Kasumi-1 (cell line): ENCODE measurements at regions not wholly inside any gene's neighbourhood (a gene's known extent, or its start where the extent isn't known, plus 50 kb on each side); places are given as distances from the start of the nearest gene placed in this dataset.

ENCODE experiments used
- DNase-seq, 2 experiments: peaks; one replicate each; lab custom pipeline; 2025; lab: John Stamatoyannopoulos, UW

DNA sequence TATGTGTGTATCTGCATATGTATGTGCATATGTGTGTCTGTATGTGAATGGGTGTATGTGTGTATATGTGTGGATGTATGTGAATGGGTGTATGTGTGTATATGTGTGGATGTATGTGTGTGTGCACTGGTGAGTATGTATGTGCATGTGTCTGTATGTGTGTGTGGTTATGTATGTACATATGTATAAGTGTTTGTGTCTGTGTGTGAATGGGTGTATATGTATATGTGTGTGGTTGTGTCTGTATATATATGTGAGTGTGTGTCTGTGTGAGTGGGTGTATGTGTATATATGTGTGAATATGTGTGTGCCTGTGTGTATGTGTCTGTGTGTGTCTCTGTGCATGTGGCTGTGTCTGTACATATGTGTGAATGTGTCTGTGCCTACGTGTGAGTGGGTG, 748.4 kb upstream of the HS6ST1 start:
- no peak for DNase-seq

DNA sequence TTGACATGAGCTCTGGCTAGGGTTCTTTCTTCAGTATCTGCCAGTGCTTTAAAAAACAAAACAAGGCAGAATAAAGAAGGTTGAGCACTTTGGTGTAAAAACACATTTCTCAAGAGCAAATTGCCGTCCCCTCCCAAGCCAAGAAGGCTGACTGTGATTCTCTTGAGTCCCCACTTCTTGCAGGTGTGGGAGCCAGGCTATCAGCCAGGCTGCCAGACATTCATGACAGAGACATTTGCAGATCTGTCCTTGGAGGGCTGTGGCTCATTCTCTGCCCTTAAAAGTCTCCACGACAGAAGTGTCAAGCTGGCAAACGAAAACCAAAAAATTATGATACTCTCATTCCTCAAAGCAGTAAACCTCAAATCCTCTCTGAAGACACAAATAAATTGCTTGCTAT, 749.3 kb upstream of the HS6ST1 start:
- no peak for DNase-seq

DNA sequence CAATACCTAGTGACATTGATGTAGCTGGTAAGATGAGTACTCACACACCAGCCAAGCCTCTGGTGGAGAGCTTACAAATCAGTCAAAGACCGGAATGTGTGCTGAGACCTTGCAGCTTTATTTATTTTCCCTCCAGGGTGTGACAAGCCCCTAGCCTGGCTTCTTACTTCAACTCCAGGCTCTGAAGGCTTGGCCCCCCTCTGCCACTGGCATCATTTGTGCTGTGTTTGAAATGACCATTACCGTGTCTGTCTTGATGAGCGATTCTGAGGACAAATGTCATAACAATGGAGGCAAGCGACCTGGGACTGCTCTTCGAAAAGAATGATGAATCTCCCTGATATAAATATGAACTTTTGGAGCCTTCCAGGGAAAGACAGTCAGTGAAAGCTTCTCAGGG, 749.9 kb upstream of the HS6ST1 start:
- no peak for DNase-seq

DNA sequence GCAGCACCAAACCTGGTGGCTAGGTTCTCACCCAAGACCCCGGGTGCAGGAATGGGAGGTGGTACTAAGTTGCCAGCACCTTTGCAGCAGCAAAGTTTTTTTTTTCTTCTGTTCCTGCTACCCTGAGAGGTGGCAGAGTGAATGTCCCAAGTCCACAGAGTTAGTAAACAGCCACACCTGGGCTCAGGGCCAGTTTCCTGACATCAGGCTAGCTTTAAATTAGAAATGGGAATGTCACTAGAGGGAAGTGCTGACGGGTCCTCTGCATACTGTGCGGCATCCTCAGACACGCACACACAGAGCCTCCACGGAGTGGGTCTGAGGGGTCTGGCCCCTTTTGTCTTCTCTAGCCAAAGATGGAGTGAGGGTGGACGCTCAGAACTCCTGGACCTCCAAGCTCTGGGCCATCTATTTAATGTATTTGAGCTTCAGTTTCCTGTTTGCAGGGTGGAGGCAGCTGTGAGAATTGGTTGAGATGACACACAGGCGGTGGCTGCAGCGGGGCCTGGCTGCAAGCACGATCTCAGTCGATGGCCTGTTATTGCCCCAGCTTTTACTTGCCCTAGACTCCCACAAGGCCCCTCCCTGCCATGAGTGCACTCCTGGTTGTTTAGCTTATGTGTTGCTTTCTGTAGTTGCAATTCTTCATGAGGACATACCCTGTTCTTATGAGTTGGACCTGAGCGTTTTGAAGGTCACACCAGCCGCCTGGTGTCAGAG, 751.4 kb upstream of the HS6ST1 start:
- no peak for DNase-seq

DNA sequence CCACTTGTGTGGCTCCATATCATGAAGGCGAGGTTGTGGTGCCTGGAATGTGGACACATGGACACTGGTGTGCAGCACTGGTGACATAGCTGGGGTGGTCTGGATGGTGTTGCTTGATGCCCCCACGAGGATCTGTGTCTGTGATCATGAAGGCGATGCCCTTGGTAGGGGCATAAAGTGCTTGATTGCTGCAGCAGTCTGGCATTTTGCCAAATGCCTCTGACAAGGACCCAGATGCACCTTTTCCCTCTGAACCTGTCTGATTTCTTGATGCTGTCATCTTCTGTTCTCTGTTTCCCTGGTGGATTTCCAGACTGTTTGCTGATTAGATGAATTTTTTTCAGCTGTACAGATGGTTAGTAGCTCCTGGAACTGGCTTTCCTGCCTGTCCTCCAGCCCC, 752.0 kb upstream of the HS6ST1 start:
- DNase-seq = no peak

DNA sequence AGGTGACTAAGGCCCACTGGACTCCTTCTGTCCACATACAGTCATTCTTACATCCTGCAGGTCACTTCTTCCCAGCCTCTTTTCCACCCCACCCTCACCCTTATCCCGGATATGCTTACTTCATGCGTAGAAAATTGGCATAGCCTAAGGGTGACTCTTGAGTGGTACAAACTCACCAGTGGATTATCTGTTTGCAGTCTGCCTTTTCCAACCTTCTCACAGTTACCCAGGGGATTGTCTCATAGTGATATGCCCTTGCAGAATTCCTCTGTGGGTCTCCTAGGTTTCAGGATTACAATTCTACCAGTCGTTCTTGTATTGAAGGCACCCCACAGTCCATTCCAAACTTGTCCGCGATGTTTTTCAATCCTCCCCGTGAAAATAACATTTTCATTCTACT, 752.9 kb upstream of the HS6ST1 start:
- no peak for DNase-seq

DNA sequence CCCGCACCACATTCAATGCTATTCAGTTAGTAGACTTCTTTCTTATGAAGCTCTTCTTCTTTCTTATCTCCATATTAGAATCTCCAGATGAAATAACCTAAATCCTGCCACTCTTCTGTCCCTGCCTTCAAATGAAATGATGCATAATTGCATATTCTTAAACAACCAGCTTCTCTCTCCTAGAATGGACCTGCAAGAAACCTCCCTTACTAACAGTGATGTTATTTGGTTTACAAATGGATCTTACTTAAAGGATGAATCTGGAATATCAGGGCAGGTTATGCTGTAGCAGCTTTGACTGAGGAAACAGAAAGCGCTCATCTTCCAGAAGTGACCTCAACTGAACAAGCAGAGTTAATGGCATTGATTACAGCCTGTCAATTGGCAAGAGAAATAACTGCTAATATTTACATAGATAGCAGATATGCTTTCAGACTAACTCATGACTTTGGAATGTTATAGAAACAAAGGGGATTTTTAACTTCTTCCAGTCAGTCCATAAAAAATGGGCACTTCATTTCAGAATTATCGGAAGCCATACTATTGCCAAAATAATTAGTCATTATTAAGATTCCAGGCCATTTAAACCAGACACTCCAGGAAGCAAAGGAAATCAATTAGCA, 755.7 kb upstream of the HS6ST1 start:
- no peak for DNase-seq

DNA sequence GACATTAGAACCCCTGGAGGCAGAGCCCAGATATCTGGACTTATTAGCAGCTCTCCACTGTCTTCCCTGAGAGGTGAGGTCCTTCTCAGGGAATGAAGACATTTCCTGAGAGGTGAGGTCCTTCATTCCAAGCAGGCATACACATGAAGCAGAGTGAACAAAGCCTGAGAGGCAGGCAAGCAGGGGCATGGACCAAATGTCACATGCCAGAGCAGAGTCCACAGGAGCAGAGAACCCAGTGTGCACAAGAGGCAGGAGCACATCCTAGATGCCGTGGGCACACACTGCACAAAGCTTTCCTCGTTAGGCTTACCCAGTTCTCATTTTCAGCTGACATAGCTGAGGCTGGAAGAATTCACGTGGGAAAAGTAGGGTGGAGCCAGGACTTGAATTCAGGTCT, 759.9 kb upstream of the HS6ST1 start:
- DNase-seq = no peak

DNA sequence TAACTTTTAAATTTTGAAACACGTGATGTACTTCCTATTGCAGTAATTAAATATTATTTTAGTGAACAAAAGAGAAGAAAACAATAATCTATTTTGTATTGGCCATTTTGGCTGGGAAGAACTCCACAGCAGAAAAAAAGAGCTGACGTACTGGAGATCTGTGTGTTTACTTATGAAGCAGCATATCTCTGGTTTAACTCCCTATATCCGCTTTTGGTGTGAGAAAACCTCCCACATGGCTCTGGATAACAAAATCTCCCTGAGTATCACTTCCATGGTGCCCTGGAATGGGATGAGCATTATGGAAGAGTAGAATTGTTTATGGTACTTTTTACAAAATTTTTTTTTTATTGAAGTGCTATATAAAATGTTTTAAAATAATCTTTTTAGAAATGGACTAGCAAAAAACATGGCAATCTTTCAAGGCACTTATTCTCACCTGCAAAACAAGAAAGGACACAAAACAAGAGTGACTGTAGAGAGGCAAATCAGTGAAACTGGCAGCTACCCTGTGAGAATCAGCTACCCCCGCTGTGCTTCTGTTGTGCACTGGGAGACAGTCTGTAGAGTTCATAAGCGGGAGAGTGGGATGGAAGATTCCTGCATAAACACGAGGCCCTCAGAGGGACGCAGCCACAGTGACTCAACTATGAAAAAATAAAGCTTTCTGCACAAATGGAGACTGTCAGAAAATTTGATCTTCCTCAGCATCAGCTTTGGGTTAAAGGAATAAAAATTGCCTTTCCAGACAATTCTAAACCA, 762.2 kb upstream of the HS6ST1 start:
- DNase-seq = no peak

DNA sequence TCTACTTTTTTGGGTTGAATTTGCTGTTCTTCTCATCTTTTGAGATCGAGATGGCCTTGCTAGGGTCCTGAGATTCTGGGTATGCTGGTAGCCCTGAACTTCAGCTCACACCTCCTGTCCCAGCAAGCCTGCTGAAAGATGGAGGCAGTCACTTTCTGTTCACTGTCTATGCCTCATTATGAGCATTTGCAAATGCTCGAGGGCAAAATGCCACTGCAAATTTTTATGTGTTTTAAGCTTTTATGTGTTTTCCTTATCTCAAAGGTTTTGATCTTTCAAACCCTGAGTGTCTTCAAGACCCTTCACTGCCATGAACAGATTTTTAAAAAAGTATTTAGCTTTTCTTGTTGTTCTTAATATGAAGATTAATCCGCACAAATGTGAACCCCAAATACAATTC, 766.7 kb upstream of the HS6ST1 start:
- DNase-seq = no peak

DNA sequence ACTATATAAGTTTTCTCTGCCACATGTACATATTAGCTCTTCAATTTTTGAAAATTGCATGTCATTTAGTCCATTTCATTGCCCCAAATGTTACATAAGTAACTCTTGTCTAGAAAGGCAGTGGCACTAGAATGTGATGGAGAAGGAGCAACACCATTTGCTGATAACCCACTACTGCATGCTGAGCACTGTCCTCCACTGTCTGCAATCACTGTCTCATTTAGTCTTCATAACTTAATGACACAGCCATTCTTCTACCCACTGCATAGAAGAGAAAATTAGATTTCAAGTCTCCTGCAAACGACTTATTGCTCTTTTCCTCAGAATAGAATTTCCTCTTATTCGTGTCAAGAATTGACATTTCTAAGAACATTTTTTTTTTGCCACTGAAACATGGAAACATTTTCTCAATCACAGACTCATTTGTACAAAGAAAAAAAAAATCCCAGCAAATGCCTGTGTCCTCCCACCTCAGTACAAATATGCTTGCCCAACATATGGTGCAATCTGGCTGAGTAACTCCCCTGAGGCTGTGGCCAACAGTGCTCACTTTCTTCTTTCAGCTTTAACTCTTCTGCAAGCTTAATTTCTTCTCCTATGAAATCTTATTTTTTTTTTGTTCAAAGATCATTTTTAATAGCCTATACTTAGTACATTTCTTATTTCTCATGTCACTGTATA, 768.6 kb upstream of the HS6ST1 start:
- no peak for DNase-seq

DNA sequence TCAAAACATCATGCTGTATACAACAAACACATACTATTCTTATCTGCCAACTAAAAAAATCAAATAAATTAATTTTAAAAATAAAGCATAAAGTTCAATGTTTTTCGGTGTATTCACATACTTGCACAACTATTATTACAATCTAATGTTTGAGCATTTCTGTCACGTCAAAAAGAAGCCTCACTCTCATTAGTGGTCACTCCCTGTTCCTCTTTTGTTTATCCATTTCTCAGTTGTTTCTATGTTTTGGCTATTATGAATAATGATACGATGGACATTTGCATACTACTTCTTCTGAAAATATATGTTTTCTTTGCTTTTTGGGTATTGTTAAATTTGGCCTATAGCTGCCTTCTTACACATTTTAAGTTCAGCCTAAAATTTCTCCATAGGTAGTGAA, 773.0 kb upstream of the HS6ST1 start:
- DNase-seq = no peak

DNA sequence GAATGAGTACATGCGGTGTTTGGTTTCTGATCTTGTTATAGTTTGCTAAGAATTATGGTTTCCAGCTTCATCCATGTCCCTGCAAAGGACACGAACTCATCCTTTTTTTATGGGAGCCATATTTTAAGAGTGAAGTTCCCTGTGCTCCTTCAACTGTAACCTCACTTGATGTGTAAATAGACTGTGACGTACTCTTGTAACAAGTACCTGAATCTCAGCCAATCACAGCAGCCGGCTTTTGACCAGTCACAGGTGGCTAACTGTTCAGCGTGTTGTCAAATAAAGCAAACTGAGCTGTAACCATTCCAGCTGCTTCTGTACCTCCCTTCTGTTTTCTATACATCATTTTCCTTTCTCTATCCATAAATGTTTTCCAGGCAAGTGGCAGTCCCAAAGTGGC, 774.3 kb upstream of the HS6ST1 start:
- no peak for DNase-seq

DNA sequence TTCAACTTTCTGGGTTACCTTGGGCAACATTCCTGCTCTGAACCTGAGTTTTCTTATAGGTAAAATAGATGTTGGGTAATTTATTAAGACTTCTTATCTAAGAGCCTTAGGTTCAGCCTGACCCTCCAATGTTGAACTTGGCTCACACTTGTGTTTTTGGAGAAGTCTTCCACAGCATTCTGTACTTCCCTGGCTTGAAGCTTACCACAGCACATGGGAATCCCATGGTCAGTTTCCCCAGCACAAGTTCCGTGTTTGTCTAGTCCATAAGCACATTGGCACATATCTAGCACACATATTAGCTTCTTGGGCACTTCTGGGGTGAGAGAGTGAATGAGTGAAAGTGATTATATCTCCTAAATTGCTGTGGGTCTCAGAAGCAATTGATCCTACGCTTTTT, 782.5 kb upstream of the HS6ST1 start:
- no peak for DNase-seq

DNA sequence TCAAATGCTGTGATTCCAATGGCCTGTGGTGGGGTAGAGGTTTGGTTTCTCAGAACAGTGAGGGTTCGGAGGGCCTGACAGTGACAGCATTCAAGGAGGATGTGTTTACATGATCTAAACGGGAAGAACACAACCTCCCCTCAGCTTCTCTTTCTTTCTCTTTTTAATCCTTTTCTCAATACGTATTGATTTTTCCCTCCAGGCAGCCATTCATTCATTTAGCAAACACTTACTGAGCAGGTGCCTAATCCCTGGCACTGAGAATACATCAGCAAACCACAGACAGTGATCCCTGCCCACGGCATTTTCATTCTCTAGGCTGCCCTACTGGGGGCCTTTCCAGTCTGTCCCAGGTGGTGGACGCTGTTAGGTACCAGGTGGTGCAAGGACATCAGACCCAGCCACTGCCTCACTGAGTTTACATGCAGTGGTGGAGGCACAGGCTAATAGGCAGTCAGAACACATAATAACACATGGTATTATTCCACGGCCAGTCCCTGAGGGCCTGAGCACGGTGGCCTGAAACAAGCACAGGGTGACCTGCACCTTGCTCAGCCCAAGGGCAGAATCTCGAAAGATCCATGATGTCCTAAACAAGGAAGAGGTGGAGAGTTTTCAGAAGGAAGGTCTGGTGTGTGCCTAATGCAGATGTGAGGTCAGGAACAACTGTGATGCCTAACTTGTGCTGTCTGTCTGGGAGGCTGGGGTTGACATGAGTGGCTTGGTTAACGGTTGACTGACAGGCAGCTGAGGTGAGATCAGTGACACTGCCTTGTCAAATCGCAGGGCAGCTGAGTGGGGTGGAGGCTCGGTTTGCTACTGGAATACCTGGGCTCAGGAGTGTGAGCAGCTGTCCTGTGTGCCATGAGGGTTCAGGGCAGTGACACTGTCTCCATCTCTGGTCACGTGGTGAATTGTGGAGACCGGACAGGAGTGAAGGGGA, 785.5 kb upstream of the HS6ST1 start:
- DNase-seq = no peak

DNA sequence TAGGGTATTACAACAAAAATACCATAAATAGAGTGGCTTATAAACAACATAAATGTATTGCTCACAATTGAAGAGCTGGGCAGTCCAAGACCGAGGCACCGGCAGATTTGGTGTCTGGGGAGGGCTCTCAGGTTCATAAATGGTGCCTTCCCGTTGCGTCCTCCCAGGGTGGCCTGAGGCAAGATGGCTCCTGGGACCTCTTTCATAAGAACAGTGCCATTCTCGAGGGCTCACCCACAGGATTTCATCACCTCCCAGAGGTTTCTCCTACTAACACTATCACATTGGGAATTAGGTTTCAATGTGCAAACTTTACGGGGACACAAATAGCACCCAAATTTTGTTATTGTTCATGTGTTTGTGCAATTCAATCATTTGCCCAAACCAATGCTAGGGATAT, 793.5 kb upstream of the HS6ST1 start:
- no peak for DNase-seq

DNA sequence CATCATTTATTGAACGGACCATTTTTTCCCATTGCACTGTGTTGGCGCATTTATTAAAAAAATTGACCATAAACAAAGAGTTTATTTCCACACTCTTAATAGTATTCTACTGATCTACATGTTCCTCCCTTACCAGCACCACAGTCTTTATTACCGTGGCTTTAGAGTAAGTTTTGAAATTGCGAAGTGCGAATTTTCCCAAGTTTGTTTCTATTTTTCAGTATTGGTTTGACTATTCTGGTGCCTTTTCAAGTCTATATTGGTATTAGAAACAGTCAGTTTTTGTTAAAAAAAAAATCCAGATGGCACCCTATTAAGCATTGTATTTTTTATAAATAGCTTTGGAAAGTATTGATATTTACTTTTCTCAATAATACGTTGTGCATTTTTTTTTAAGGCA, 795.1 kb upstream of the HS6ST1 start:
- no peak for DNase-seq

DNA sequence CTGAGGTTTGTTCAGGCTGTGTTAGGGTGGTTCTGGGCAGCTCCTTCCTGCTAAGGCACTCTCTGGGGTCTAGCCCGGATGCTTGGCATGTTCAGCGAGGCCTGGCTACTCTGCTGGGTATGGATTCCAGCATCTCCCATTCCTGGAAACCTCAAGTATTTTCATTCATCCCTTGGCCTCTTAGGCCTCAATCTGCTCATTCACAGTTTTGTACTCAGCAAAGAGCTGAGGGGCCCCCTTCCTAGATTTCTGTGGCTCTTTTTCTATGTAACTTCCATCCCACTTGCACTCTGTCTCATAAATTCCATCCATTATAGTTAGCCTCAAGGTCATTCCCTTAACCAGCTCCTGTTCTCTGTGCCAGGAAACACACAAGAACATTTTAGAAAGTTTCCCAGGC, 798.8 kb upstream of the HS6ST1 start:
- no peak for DNase-seq

DNA sequence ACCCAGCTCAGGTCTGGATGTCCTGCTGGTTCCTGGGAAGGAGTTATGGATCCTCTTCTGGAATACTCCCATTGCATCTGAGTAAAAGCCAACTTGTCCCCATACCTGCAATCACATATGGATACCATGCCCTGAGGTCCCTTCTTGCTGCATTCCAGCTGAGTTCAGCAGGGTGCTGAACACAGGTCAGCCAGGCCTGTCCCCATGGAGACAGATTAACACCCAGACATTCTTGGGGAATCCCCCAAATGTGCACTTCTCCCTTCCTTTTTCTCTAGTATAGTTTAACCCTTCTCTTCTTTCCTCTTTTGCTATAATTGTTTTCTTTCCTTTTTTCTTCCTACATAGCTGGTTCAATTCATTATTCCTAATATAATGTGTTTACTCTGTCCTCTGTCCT, 799.6 kb upstream of the HS6ST1 start:
- no peak for DNase-seq

DNA sequence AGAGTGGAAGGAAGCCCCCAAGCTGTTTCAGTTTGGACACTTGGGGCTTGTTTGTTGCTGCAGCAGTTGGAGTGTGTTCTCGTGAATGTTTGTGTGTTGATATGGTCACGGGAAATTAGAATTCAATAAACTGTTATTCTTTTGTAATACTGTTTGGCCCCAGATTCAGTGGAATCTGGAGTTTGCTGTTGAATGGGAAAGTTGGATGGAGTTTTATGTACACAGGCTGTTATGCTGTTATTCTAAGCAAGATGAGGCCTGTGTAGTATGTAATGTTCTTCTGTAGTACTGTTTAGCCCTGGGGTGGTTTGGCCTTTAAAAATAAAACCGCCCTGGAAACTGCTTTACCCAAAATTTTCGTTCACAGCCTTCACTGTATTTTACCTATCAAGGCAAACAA, 810.4 kb upstream of the HS6ST1 start:
- no peak for DNase-seq
